Fibroblast of pulmonary artery (primary cell): ENCODE measurements at regions not wholly inside any gene's neighbourhood (a gene's known extent, or its start where the extent isn't known, plus 50 kb on each side); places are given as distances from the start of the nearest gene placed in this dataset.
"Not testable (repeated sequence)": the region's sequence is repeated elsewhere in the genome, so short reads cannot be mapped to it uniquely, and the experiment has no call there.

Experiments used
- DNase-seq: peaks from one replicate; pipeline ENCODE4 v3.0.0-alpha.2; 2010; ENCODE audit warnings: low read depth
- H3K4me3 ChIP-seq: replicated peaks from 2 replicates; pipeline ENCODE4 v1.5.1; 2011; ENCODE audit warnings: low read depth, mild to moderate bottlenecking, control low read depth, low read length, moderate library complexity
- CTCF ChIP-seq: IDR thresholded peaks from 2 replicates; pipeline ENCODE4 v1.5.1; 2011; ENCODE audit warnings: mild to moderate bottlenecking, control low read depth, low read length, inconsistent platforms; ENCODE audit errors: missing control alignments

GRCh38 chr16:29302976-29303375 lies 103.5 kb downstream of the NPIPB11 start:
- DNase-seq: no peak
- H3K4me3 ChIP-seq: no peak overlapping the region
- TF ChIP-seq CTCF: no peak

GRCh38 chr16:29302433-29302832 lies 104.1 kb downstream of the NPIPB11 start:
- DNase-seq, H3K4me3 ChIP-seq: not testable (repeated sequence)

- not testable (repeated sequence) for H3K4me3 ChIP-seq, DNase-seq
These were observed 104.7 kb downstream of the NPIPB11 start for GRCh38 chr16:29301662-29302285.

- DNase-seq, H3K4me3 ChIP-seq: not testable (repeated sequence)
These were observed 105.7 kb downstream of the NPIPB11 start for GRCh38 chr16:29300541-29301535.

- H3K4me3 ChIP-seq: not testable (repeated sequence)
- DNase-seq: peak; percentile 69
These were observed 106.5 kb downstream of the NPIPB11 start for GRCh38 chr16:29300030-29300491.

- DNase-seq, H3K4me3 ChIP-seq: not testable (repeated sequence)
These were observed 107.5 kb downstream of the NPIPB11 start for GRCh38 chr16:29298997-29299396.

- not testable (repeated sequence) for DNase-seq, H3K4me3 ChIP-seq
These were observed 108.2 kb downstream of the NPIPB11 start for GRCh38 chr16:29298307-29298706.

- not testable (repeated sequence) for DNase-seq
These were observed 108.7 kb downstream of the NPIPB11 start for GRCh38 chr16:29297809-29298177.

GRCh38 chr16:29297144-29297808 lies 109.2 kb downstream of the NPIPB11 start:
- DNase-seq: peak; percentile 19
- not testable (repeated sequence) for H3K4me3 ChIP-seq

More at GRCh38 chr16:29297809-29298177, 108.7 kb downstream of the NPIPB11 start:
- H3K4me3 ChIP-seq: not testable (repeated sequence)

GRCh38 chr16:29296176-29296575 lies 110.3 kb downstream of the NPIPB11 start:
- not testable (repeated sequence) for H3K4me3 ChIP-seq, DNase-seq

GRCh38 chr16:29294951-29295795 lies 111.3 kb downstream of the NPIPB11 start:
- not testable (repeated sequence) for H3K4me3 ChIP-seq, DNase-seq

- H3K4me3 ChIP-seq, DNase-seq: not testable (repeated sequence)
These were observed 112.0 kb downstream of the NPIPB11 start for GRCh38 chr16:29294400-29294933.

- not testable (repeated sequence) for H3K4me3 ChIP-seq, DNase-seq
These were observed 113.0 kb downstream of the NPIPB11 start for GRCh38 chr16:29293545-29293944.

GRCh38 chr16:29292952-29293471 lies 113.5 kb downstream of the NPIPB11 start:
- not testable (repeated sequence) for DNase-seq, H3K4me3 ChIP-seq

GRCh38 chr16:29291329-29292271 lies 114.9 kb downstream of the NPIPB11 start:
- H3K4me3 ChIP-seq, DNase-seq: not testable (repeated sequence)
